ENCODE measurements at regions not wholly inside any gene's neighbourhood (a gene's known extent, or its start where the extent isn't known, plus 50 kb on each side); places are given as distances from the start of the nearest gene placed in this dataset.

GRCh38 chr1:55388960-55389359 lies 173.8 kb upstream of the USP24 start:
- TF ChIP-seq CTCF (IDR thresholded peaks at IDR 0.05) (no peak), POLR2A (IDR thresholded peaks at IDR 0.05) (no peak)
- intact Hi-C loops (cut with DNase I; ENCODE audit: low total_unique reads), result no loop called here
- H3K4me3 ChIP-seq (ENCODE audit: low read depth, poor library complexity, severe bottlenecking), result no peak overlapping the region
- no peak for DNase-seq (ENCODE audit: low spot score in 2 of 2)

- no peak for TF ChIP-seq CTCF (IDR thresholded peaks at IDR 0.05)
- no peak for TF ChIP-seq POLR2A (IDR thresholded peaks at IDR 0.05)
- no peak for DNase-seq (ENCODE audit: low spot score in 2 of 2)
- intact Hi-C loops (cut with DNase I; ENCODE audit: low total_unique reads), result no loop called here
- 47 to 98% methylated on average over 2 of the region's 2 CpGs for WGBS, 2 donors
- H3K4me3 ChIP-seq (ENCODE audit: low read depth, poor library complexity, severe bottlenecking), result no peak overlapping the region
These were observed 172.0 kb upstream of the USP24 start for GRCh38 chr1:55387145-55387544.

- DNase-seq (ENCODE audit: low spot score in 2 of 2), result no peak
- no peak for TF ChIP-seq CTCF (IDR thresholded peaks at IDR 0.05)
- no peak for TF ChIP-seq POLR2A (IDR thresholded peaks at IDR 0.05)
- WGBS, 2 donors, result 80 to 86% methylated on average over 4 of the region's 4 CpGs
- H3K4me3 ChIP-seq (ENCODE audit: low read depth, poor library complexity, severe bottlenecking), result no peak overlapping the region
- intact Hi-C loops (cut with DNase I; ENCODE audit: low total_unique reads), result no loop called here
These were observed 171.3 kb upstream of the USP24 start for GRCh38 chr1:55386456-55386855.

GRCh38 chr1:55385402-55386018 lies 170.3 kb upstream of the USP24 start:
- intact Hi-C loops (cut with DNase I; ENCODE audit: low total_unique reads), result no loop called here
- TF ChIP-seq POLR2A (IDR thresholded peaks at IDR 0.05) (no peak), CTCF (IDR thresholded peaks at IDR 0.05) (no peak)
- H3K4me3 ChIP-seq (ENCODE audit: low read depth, poor library complexity, severe bottlenecking), result no peak overlapping the region
- 95 to 96% methylated on average over 1 of the region's 1 CpG for WGBS, 2 donors
- DNase-seq (ENCODE audit: low spot score in 2 of 2), result no peak

GRCh38 chr1:55384637-55385036 lies 169.5 kb upstream of the USP24 start:
- 77 to 83% methylated on average over 7 of the region's 7 CpGs for WGBS, 2 donors
- intact Hi-C loops (cut with DNase I; ENCODE audit: low total_unique reads), result no loop called here
- no peak for DNase-seq (ENCODE audit: low spot score in 2 of 2)
- H3K4me3 ChIP-seq (ENCODE audit: low read depth, poor library complexity, severe bottlenecking), result no peak overlapping the region
- no peak for TF ChIP-seq POLR2A (IDR thresholded peaks at IDR 0.05)
- TF ChIP-seq CTCF (IDR thresholded peaks at IDR 0.05), result no peak

- TF ChIP-seq POLR2A (IDR thresholded peaks at IDR 0.05) (no peak), CTCF (IDR thresholded peaks at IDR 0.05) (no peak)
- intact Hi-C loops (cut with DNase I; ENCODE audit: low total_unique reads), result no loop called here
- no peak for DNase-seq (ENCODE audit: low spot score in 2 of 2)
- no peak overlapping the region for H3K4me3 ChIP-seq (ENCODE audit: low read depth, poor library complexity, severe bottlenecking)
- WGBS, 2 donors, result 79 to 86% methylated on average over 11 of the region's 11 CpGs
These were observed 167.7 kb upstream of the USP24 start for GRCh38 chr1:55382806-55383305.

All from lower leg skin (tissue), 4 donors.